ENCODE measurements at regions not wholly inside any gene's neighbourhood (a gene's known extent, or its start where the extent isn't known, plus 50 kb on each side); places are given as distances from the start of the nearest gene placed in this dataset.

GRCh38 chr18:27501671-27502070 lies 316.6 kb upstream of the CHST9 start:
- Histone ChIP-seq H3K9me3 (replicated peaks; ENCODE audit: control insufficient read depth, insufficient read depth, low read length) (no peaks in the 10 kb centered on the region), H3K27me3 (replicated peaks in 1 of 2; ENCODE audit: control insufficient read depth in 2 of 2, insufficient read depth in 2 of 2, low read length in 1 of 2) (no peaks in the 10 kb centered on the region), H3K4me2 (ENCODE audit: control insufficient read depth, insufficient read depth) (no peak overlapping the region), H4K20me1 (ENCODE audit: control insufficient read depth, insufficient read depth) (no peaks in the 10 kb centered on the region), H3K9ac (ENCODE audit: control insufficient read depth, insufficient read depth, low read length) (no peak overlapping the region), H3K79me2 (ENCODE audit: control insufficient read depth, insufficient read depth, low read length) (no peaks in the 10 kb centered on the region), H2AFZ (ENCODE audit: control insufficient read depth, low read depth, low read length) (no peak overlapping the region), H3K36me3 (ENCODE audit: control insufficient read depth in 2 of 2, insufficient read depth in 2 of 2, low read length in 1 of 2) (no peaks in the 10 kb centered on the region), H3K4me3 (no peak overlapping the region), H3K27ac (ENCODE audit: control insufficient read depth, insufficient read depth) (no peak overlapping the region), H3K4me1 (ENCODE audit: control insufficient read depth, insufficient read depth, low read length) (no peaks in the 10 kb centered on the region)
- in situ Hi-C loops (cut with MboI) (no loop called here), intact Hi-C loops (cut with micrococcal nuclease; ENCODE audit: unreplicated experiment) (no loop called here)
- DNase-seq (ENCODE audit: low read depth, low spot score), result no peak
- no peak for FAIRE-seq
- ChIA-PET CTCF (no interaction called here), RAD21 (ENCODE audit: unreplicated experiment) (no interaction called here), POLR2A (no interaction called here), SMC1A (ENCODE audit: uncharacterized antibody, unreplicated experiment) (no interaction called here)
- no peak for TF ChIP-seq KAT2A (conservative IDR thresholded peaks at IDR 0.05; ENCODE audit: control insufficient read depth, low read depth, low read length)
- no peak for TF ChIP-seq RFX5 (IDR thresholded peaks at IDR 0.05; ENCODE audit: low read depth, low read length)
- TF ChIP-seq JUND (IDR thresholded peaks at IDR 0.05; ENCODE audit: low read depth, low read length), result no peak
- no peak for TF ChIP-seq USF1 (IDR thresholded peaks at IDR 0.05; ENCODE audit: borderline replicate concordance, extremely low read length, insufficient read depth, low read depth, low read length)
- TF ChIP-seq CTCF (IDR thresholded peaks at IDR 0.05 in 2 of 3, conservative IDR thresholded peaks at IDR 0.05 in 1 of 3; ENCODE audit: control insufficient read depth in 2 of 3, extremely low read depth in 1 of 3, insufficient read depth in 1 of 3, low read depth in 3 of 3, low read length in 3 of 3), result no peak
- no peak for TF ChIP-seq DPF2 (IDR thresholded peaks at IDR 0.05)
- no peak for TF ChIP-seq TCF7 (IDR thresholded peaks at IDR 0.05; ENCODE audit: borderline replicate concordance)
- TF ChIP-seq ZNF24 (IDR thresholded peaks at IDR 0.05), result no peak
- no peak for TF ChIP-seq SIN3A (IDR thresholded peaks at IDR 0.05; ENCODE audit: low read depth, low read length)
- no peak for TF ChIP-seq NR2F1 (conservative IDR thresholded peaks at IDR 0.05)
- TF ChIP-seq CREB1 (IDR thresholded peaks at IDR 0.05; ENCODE audit: low read depth), result no peak
- TF ChIP-seq HDGF (IDR thresholded peaks at IDR 0.05), result no peak
- TF ChIP-seq CUX1 (IDR thresholded peaks at IDR 0.05; ENCODE audit: insufficient replicate concordance, low read depth, low read length), result no peak
- TF ChIP-seq NFIC (IDR thresholded peaks at IDR 0.05; ENCODE audit: low read depth, low read length), result no peak
- no peak for TF ChIP-seq LARP7 (IDR thresholded peaks at IDR 0.05)
- TF ChIP-seq ATF7 (IDR thresholded peaks at IDR 0.05; ENCODE audit: low read depth), result no peak
- no TSS peak for BruUV-seq (replicated peaks)
- no peak for ATAC-seq
- 2% methylated on average over 4 of the region's 4 CpGs for WGBS (ENCODE audit: insufficient coverage, insufficient replicate concordance, low lambda C conversion rate, missing lambda C conversion rate)

Measured in GM12878 (cell line).